ENCODE measurements at regions not wholly inside any gene's neighbourhood (a gene's known extent, or its start where the extent isn't known, plus 50 kb on each side); places are given as distances from the start of the nearest gene placed in this dataset.

GRCh38 chr12:108459149-108459548, 55.9 kb upstream of the FICD start:
- H2BK120ac ChIP-seq (ENCODE audit: low read depth, low read length, poor library complexity, severe bottlenecking), result no peak overlapping the region
- Mint-ChIP-seq H3K27me3 (ENCODE audit: low read depth) (no peaks in the 10 kb centered on the region), H3K9me3 (no peaks in the 10 kb centered on the region; a peak in 1 of 5 replicates), H3K27ac (no peak overlapping the region), H3K36me3 (ENCODE audit: insufficient read depth in 1 of 3, low read depth in 3 of 3) (no peaks in the 10 kb centered on the region; a peak in 1 of 7 replicates), H3K4me3 (no peak overlapping the region), H3K4me1 (peaks cover 15 to 21% of the 10 kb centered on the region in 2 experiments)
- no peak overlapping the region for H3K27ac ChIP-seq (ENCODE audit: insufficient read length, low read depth, low read length)
- H2AFZ ChIP-seq (ENCODE audit: low read length), result no peak overlapping the region
- no peaks in the 10 kb centered on the region for H3K23me2 ChIP-seq (ENCODE audit: insufficient read length, low read depth, low read length, poor library complexity, severe bottlenecking)
- H3K23ac ChIP-seq (ENCODE audit: insufficient read length, low read depth, low read length), result no peak overlapping the region
- no peaks in the 10 kb centered on the region for H4K20me1 ChIP-seq (ENCODE audit: control insufficient read depth, insufficient read depth, insufficient read length)
- TF ChIP-seq CTCF (conservative IDR thresholded peaks at IDR 0.05), result no peak
- no peak overlapping the region for H3K18ac ChIP-seq (ENCODE audit: insufficient read length, low read depth, low read length)
- H3K79me1 ChIP-seq (ENCODE audit: insufficient read depth, low read depth, low read length, poor library complexity, severe bottlenecking), result no peaks in the 10 kb centered on the region
- no peak overlapping the region for H2AK5ac ChIP-seq (ENCODE audit: insufficient read length, low read length)
- no peak overlapping the region for H4K91ac ChIP-seq (ENCODE audit: insufficient read length, low read depth, low read length)
- H3K9me3 ChIP-seq (ENCODE audit: control insufficient read depth, low read depth, low read length), result no peaks in the 10 kb centered on the region
- H4K8ac ChIP-seq (replicated peaks; ENCODE audit: insufficient read length, low read depth, low read length), result no peak overlapping the region
- no peak overlapping the region for H2BK12ac ChIP-seq (ENCODE audit: insufficient read length, low read depth, low read length)
- H3T11ph ChIP-seq (ENCODE audit: low read length), result no peak overlapping the region
- 0 out of 2 replicates have a peak, but pooled peaks cover 2% of the 10 kb centered on the region for H3K4me1 ChIP-seq (ENCODE audit: insufficient read depth, low read length)
- no CpG with 5 or more reads among the region's 3 CpGs for WGBS (ENCODE audit: extremely low coverage, insufficient read length, low lambda C conversion rate)
- no peak overlapping the region for H2BK20ac ChIP-seq (ENCODE audit: low read depth, low read length, poor library complexity, severe bottlenecking)
- no peak overlapping the region for H3K9ac ChIP-seq (ENCODE audit: extremely low read depth, insufficient read length, low read length)
- no peak overlapping the region for H3K4me2 ChIP-seq (ENCODE audit: insufficient read depth, insufficient read length, low read length)
- no peaks in the 10 kb centered on the region for H3K27me3 ChIP-seq (ENCODE audit: insufficient read depth, low read length)
- DNase-seq, result no peak
- no peaks in the 10 kb centered on the region for H3K79me2 ChIP-seq (ENCODE audit: insufficient read depth, low read length)
- no peak overlapping the region for H2BK5ac ChIP-seq (ENCODE audit: insufficient read length, low read length)
- no peak overlapping the region for H3K14ac ChIP-seq (ENCODE audit: insufficient read depth, low read length)
- no peak overlapping the region for H2BK15ac ChIP-seq (ENCODE audit: low read depth, low read length)
- no peak overlapping the region for H3K56ac ChIP-seq (ENCODE audit: insufficient read length, low read depth, low read length)
- no peak overlapping the region for H4K5ac ChIP-seq (ENCODE audit: insufficient read length, low read depth, low read length)
- no peak overlapping the region for H3K4ac ChIP-seq (ENCODE audit: low read depth, low read length)
